Esophagus muscularis mucosa (tissue), 3 donors: ENCODE measurements at regions not wholly inside any gene's neighbourhood (a gene's known extent, or its start where the extent isn't known, plus 50 kb on each side); places are given as distances from the start of the nearest gene placed in this dataset.

Experiments
- POLR2A ChIP-seq: fragments of 450-650 bp; IDR thresholded peaks from one replicate; pipeline ENCODE4 v1.6.1; 2017; ENCODE audit warnings: antibody characterized with exemption, moderate library complexity, mild to moderate bottlenecking, low read depth
- POLR2AphosphoS5 ChIP-seq, 2 donors: sonication (generic); formaldehyde crosslinking; IDR thresholded peaks; one replicate each; pipeline ENCODE4 v1.6.1; 2017; ENCODE audit warnings: antibody characterized with exemption in 2 of 2
- TF ChIP-seq, protein P1 (sequence below), 3 experiments: fragments of 200-600 bp in 2 of 3; fragments of 450-650 bp in 1 of 3; sonication (generic) in 2 of 3; IDR thresholded peaks; one replicate each; pipeline ENCODE4 v1.5.1; 2017 to 2019; ENCODE audit warnings: antibody characterized with exemption in 3 of 3, mild to moderate bottlenecking in 2 of 3, moderate library complexity in 1 of 3

GRCh38 chr7:20988340-20988739, 201.7 kb upstream of the SP8 start:
- TF ChIP-seq POLR2A = no peak
- TF ChIP-seq, protein P1, sequence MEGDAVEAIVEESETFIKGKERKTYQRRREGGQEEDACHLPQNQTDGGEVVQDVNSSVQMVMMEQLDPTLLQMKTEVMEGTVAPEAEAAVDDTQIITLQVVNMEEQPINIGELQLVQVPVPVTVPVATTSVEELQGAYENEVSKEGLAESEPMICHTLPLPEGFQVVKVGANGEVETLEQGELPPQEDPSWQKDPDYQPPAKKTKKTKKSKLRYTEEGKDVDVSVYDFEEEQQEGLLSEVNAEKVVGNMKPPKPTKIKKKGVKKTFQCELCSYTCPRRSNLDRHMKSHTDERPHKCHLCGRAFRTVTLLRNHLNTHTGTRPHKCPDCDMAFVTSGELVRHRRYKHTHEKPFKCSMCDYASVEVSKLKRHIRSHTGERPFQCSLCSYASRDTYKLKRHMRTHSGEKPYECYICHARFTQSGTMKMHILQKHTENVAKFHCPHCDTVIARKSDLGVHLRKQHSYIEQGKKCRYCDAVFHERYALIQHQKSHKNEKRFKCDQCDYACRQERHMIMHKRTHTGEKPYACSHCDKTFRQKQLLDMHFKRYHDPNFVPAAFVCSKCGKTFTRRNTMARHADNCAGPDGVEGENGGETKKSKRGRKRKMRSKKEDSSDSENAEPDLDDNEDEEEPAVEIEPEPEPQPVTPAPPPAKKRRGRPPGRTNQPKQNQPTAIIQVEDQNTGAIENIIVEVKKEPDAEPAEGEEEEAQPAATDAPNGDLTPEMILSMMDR (IDR thresholded peaks at IDR 0.05) = no peak
- no peak for TF ChIP-seq POLR2AphosphoS5 (IDR thresholded peaks at IDR 0.05)
